Thyroid gland (tissue), 4 donors: ENCODE measurements at regions not wholly inside any gene's neighbourhood (a gene's known extent, or its start where the extent isn't known, plus 50 kb on each side); places are given as distances from the start of the nearest gene placed in this dataset.

ENCODE experiments used
- POLR2A ChIP-seq, 2 donors: fragments of 450-650 bp; IDR thresholded peaks; one replicate each; pipeline ENCODE4 v1.6.1; 2017; ENCODE audit warnings: antibody characterized with exemption in 2 of 2, mild to moderate bottlenecking in 2 of 2, moderate library complexity in 1 of 2
- TF ChIP-seq, protein P1 (sequence below), 6 experiments: fragments of 200-600 bp in 3 of 6; fragments of 450-650 bp in 3 of 6; sonication (generic) in 3 of 6; IDR thresholded peaks; one replicate each; pipeline ENCODE4 v1.5.1; 2016 to 2019; ENCODE audit warnings: antibody characterized with exemption in 6 of 6, mild to moderate bottlenecking in 2 of 6, inconsistent platforms in 1 of 6, moderate library complexity in 1 of 6

DNA sequence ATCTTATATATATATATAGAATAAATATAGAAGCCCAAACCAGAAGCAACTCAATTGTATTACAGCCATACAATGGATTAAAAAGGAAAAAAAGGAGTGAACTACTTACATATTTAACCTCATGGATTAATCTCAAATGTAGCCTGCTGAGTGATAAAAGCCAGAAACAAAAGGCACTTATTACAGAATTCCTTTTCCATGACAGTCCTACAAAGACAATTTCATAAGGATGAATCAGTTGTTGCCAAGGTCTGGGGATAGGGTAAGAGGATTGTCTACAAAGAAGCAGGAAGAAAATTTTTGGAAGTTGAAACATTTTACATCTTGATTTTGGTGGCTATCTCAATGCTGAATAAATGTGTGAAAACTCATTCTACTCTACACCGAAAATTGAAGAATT is 103.9 kb upstream of the DCC start:
- TF ChIP-seq, protein P1, sequence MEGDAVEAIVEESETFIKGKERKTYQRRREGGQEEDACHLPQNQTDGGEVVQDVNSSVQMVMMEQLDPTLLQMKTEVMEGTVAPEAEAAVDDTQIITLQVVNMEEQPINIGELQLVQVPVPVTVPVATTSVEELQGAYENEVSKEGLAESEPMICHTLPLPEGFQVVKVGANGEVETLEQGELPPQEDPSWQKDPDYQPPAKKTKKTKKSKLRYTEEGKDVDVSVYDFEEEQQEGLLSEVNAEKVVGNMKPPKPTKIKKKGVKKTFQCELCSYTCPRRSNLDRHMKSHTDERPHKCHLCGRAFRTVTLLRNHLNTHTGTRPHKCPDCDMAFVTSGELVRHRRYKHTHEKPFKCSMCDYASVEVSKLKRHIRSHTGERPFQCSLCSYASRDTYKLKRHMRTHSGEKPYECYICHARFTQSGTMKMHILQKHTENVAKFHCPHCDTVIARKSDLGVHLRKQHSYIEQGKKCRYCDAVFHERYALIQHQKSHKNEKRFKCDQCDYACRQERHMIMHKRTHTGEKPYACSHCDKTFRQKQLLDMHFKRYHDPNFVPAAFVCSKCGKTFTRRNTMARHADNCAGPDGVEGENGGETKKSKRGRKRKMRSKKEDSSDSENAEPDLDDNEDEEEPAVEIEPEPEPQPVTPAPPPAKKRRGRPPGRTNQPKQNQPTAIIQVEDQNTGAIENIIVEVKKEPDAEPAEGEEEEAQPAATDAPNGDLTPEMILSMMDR (IDR thresholded peaks at IDR 0.05): no peak
- no peak for TF ChIP-seq POLR2A (IDR thresholded peaks at IDR 0.05)
